Fibroblast of lung (primary cell): ENCODE measurements at regions not wholly inside any gene's neighbourhood (a gene's known extent, or its start where the extent isn't known, plus 50 kb on each side); places are given as distances from the start of the nearest gene placed in this dataset.

Experiments
- EZH2 ChIP-seq: IDR thresholded peaks from 2 replicates; pipeline ENCODE4 v1.5.1; 2012; ENCODE audit warnings: low read length, control low read depth, mild to moderate bottlenecking; ENCODE audit errors: missing control alignments
- TF ChIP-seq, protein P1 (sequence below), 2 donors: IDR thresholded peaks in 1 of 2; conservative IDR thresholded peaks in 1 of 2; 1 replicate in 1 of 2; 2 replicates in 1 of 2; pipeline ENCODE4 v1.5.1; 2011 to 2012; ENCODE audit warnings: low read length in 2 of 2, control low read depth in 1 of 2, inconsistent platforms in 1 of 2, low read depth in 1 of 2, mild to moderate bottlenecking in 1 of 2

- TF ChIP-seq, protein P1, sequence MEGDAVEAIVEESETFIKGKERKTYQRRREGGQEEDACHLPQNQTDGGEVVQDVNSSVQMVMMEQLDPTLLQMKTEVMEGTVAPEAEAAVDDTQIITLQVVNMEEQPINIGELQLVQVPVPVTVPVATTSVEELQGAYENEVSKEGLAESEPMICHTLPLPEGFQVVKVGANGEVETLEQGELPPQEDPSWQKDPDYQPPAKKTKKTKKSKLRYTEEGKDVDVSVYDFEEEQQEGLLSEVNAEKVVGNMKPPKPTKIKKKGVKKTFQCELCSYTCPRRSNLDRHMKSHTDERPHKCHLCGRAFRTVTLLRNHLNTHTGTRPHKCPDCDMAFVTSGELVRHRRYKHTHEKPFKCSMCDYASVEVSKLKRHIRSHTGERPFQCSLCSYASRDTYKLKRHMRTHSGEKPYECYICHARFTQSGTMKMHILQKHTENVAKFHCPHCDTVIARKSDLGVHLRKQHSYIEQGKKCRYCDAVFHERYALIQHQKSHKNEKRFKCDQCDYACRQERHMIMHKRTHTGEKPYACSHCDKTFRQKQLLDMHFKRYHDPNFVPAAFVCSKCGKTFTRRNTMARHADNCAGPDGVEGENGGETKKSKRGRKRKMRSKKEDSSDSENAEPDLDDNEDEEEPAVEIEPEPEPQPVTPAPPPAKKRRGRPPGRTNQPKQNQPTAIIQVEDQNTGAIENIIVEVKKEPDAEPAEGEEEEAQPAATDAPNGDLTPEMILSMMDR (conservative IDR thresholded peaks at IDR 0.05 in 1 of 2, IDR thresholded peaks at IDR 0.05 in 1 of 2; ENCODE audit: low read depth in 1 of 2, low read length in 2 of 2): no peak
- TF ChIP-seq EZH2: no peak
These were observed 163.3 kb upstream of the HCRTR2 start for GRCh38 chr6:55011034-55011433.
